HG03103 (cell line): ENCODE measurements at regions not wholly inside any gene's neighbourhood (a gene's known extent, or its start where the extent isn't known, plus 50 kb on each side); places are given as distances from the start of the nearest gene placed in this dataset.

Source experiments
- ATAC-seq: cut with Tn5 transposase; IDR thresholded peaks from one replicate; pipeline ENCODE4 v1.9.1; 2021; ENCODE audit warnings: low read depth; ENCODE audit not compliant: unreplicated experiment

DNA sequence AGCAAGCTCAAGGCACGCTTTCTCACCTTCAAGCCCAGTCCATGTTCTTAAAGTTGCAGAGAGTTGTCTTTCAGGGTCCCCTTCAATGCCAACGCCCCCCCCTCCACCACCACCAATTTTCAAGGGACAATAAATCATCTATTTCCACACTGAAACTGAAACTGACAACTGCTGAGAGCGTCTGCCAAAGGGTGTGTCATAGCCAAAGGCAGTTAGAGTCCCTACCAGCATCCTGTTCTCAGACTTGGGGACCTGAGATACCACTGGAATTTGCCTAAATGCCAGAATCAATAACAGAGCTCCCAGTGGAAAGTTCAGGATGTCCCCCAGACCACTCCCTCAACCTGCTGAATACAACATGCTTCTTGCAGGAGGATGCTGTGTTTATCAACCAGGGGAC lies 133.2 kb upstream of the SOX9 start:
- no peak for ATAC-seq

DNA sequence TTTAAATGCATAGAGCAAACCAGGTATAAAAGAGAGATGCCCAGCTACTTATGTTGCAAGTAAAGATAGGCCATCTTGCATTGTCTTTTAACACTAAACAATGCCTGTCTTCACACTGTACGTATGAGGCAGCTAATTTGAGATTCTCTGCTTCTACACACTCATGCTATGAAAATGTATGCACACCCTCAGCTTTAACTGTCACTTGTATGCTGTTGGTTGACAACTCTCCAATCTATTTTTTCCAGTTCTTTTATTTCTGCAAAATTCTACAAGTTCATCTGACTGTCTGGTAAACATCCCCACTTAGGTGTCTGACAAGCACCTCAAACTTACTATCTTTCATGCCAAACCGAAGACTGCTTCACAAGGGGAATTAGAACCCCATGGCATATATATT lies 131.7 kb upstream of the SOX9 start:
- no peak for ATAC-seq

DNA sequence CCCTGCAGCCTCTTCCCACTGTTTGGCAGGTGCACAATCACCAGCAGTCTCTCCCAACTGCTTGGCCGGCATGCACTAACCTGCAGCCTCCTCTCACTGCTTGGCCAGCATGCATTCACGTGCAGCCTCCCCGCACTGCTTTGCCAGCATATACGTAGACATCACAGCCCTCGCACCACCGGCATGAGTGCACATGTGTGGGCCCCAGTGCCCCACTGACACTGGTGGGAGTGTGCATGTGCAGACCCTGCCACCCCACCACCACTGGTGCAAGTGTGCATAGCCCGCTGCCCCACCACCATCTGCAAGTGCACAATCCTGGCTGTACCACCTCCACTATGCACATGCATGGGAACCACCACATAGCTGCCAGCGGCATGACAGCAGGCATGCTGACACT lies 127.5 kb upstream of the SOX9 start:
- no peak for ATAC-seq

DNA sequence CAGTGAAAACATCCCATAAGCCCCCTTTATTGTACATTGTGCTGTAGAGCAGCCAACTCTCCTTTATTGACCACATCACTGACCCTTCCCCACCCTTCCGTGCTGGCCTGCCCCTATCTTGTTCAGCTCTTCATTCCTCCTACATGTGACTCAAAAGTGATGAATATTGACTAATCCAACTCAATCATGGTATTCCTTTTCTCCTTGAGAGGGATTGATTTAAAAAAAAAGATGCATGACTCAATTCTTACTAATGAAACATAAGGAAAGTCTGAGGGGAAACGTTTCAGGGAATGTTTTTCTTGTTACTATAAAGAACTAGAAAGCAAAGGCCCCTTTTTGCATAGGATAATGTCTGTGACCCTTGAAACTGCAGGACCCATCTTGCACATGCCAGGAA lies 125.2 kb upstream of the SOX9 start:
- ATAC-seq, result no peak

DNA sequence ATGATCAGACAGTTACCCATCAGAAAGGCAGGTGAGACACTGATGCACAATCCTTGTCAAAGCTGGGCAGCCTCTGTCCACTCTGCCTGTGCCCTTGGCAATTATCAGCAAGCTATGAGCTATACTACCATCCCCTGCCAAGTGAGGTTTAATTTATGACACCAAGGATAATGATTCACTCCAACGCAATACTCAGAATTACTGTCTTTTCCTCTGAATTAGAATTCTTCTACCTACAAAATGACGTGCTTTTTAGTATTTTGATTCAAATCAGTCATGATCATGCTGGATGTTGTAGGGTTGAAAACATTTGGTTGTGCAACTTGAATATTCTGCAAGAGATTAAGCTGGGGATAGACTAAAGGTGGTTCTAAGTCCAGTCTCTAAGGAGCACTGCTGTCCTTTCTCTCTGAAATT lies 116.8 kb upstream of the SOX9 start:
- ATAC-seq, result no peak

DNA sequence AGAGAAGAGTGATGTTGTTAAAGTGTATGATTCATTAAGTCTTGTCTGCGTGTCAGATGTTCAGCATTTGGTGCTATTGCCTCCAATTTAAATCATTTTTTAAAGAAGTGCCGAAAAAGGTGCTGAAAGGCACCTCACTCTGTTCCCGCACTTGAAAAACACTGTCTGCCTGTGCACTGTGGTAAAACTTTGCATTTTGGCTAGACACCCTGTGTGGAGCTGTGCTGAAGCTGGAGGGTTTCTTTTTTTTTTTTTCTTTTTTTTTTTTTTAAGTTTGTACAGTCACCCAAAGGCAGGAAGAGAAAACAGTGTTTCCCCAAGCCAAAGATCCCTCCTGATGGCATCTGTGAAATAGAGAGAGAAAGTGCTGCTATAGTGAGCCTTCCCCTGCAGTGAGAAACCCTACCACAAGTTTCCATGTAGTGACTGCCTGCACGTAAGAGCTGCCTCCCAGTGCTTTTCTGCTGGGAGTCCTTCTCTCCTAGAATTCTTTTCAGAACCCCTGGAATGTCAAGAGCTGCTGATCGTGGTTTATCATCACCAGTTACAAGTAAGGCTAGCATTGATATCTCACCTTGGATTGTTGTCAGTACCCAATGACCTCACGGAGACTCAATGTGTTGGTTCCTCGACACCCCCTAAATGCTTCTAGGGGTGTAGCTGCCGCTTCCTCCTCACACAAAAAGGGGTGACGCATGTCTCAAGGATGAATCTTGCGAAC lies 116.0 kb upstream of the SOX9 start:
- ATAC-seq, result peak; percentile 47

DNA sequence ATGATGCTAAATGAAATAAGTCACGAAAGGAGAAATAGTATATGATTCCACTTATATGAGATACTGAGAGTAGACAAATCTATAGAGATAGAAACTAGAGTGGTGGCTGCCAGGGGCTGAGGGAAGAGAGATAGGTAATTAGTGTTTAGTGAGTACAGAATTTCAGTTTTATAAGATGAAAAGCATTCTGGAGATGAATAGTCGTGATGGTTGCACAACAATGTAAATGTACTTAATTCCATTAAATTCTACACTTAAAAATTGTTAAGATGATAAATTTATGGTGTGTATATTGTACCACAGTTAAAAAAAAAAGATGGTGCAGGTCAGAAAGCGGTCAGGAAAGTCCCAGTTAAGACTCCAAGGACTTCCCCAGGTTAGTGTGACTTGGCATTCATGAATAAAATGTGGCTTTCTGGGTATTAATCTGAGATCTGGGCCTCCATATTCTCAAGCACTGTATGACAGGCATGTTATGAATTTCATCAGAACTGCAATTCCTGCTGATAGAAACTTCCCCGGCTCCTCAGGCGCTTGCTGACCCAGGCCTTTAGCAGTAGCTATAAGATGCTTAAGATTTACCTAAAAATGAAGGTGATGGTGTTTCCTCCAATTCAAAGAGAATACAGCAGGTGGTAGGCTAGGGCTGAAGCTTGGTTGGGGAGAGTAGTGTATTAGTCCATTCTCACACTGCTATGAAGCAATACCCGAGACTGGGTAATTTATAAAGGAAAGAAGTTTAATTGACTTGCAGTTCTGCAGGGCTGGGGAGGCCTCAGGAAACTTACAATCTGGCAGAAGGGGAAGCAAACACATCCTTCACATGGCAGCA lies 115.3 kb upstream of the SOX9 start:
- ATAC-seq, result peak; percentile 26

DNA sequence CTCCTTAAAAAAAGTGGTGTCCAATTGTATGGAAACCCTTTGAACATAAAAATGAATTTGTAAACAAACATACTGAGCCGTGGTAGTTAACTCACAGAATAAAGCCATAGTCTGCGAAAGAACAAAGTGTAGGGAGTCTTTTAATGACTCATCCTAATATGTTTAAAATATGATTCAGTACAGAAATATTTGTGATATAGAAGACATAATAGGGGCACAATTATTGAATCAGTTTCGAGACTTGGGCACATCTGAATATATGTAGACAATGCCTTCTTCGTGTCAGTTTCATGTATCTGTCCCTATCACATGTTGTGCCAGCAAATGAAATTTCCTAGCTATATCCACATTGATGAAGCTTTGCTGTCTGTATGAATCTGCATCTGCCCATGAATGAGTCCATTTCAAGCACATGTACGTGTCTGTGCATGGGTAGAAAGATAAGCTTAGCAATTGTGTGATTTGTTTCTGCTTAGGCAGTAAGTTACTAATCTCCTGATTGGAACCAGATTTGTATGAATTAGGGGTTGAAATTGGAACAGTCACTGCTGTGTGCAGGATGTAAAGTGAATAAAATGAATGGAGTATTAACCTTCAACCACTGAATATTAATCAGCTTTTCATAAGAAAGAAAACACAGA lies 112.5 kb upstream of the SOX9 start:
- ATAC-seq, result no peak

DNA sequence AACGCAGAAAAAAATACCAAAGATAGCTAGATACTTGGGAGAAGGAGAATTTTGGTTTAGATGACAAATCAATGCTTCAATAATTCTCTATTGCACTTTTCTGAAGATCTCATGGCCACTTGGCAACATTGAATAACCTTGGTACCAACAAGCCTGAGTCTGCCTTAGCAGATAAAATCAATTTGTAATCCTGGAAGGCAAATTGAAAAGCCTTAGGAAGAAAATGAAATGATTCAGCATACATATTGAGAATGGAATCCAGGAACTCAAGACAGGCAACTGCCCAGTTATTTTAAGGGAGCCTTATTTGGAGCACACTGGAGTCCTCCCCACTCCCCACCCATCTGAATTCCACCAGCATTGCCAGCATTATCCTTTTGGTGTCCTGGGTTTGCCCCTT lies 109.3 kb upstream of the SOX9 start:
- no peak for ATAC-seq

DNA sequence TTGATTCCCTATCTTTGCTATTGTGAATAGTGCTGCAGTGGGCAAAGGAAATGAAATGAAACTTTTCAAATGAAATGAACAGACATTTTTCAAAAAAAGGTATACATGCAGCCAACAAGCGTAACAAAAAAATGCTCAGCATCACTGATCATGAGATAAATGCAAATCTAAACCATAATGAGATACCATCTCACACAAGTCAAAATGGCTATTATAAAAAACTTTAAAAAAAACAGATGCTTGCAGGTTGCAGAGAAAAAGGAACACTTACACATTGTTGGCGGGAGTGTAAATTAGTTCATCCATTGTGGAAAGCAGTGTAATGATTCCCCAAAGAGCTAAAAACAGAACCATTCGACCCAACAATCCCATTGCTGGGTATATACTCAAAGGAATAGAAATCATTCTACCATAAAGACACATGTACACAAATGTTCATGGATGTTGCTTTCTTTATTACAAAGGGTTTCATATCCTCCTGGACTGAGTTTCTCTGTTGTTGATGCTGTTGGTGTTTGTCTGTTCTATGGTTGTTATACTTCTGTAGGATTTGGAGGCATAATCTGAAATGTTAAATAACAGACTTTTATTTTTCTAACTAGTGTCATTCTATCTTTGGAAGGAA lies 99.3 kb upstream of the SOX9 start:
- ATAC-seq, result peak; percentile 55

DNA sequence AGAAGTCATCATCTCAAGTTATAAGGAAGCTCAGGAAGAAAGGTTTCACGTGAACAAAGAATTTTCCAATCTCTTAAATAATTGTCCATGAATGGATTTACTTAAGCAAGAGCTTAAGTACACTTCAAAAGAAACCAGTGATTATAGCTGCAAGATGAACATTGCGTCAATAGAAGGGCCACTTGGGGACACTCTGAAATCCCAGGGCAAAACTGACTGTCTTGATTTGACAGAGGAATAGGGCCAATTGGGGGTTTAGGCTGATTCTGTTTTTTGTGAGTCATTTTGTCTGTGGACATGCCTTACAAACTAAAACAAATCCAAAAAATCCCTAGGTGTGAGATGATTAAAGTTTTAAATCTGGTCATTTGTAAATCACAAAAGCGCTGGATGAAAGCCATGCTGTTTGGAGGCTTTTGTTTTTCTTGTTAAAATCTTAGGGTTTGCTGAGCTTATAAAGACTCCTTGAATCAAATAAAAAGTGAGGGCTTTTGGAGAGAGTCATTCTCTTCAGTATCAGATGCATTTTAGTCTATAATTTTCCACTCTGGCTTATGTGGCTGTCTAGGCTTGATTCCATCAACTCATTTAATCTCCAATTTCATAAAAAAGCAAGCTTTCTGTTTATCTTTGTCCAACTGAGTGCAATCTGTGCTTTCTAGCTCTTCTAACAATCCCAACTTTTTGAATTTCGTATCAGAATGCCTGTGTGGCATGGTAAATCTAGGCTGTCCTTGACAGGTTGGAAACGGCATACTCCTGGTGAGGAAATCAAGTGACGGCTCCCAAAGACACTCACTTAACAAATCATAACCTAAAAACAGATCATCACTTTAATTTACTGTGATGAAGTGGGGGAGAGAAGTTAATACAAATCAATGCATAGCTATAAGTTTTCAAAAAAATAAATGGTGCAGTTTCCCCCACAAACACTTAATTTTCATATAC lies 98.2 kb upstream of the SOX9 start:
- no peak for ATAC-seq

DNA sequence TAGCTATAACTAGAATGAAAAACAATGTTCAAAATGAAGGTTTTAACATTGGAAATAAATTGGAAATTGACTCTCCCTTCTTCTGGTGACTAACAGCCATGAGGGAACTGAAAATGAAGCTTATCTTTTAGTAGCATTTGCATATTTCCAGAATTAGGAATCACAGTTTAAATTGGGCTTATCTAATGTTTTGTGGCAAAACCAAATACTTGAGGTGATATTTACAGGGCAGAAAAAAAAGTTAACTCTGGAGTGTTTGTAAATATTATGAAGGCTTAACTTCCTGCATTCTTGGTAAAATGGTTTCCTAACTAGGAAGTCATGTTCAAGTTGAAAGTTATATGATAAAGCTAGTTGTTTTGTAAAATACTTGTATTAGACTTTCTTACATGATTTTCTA lies 96.4 kb upstream of the SOX9 start:
- ATAC-seq, result no peak

DNA sequence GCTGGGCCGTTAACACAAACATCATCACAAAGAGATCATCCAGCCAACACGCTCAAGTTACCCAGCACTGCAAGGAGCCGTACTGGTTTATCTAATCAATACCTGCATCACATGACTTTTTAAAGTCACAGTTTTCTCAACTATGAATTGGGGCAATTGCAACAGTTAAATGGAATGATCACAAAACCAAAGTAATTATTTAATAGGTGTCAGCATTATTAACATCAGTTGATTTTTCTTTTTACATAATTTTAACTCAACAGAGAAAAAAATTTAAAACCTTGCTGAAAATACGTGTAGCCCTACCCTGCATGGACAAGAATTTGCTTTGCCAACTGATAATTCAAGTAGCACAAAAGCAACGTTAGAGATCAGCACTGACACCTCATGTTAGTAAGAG lies 95.7 kb upstream of the SOX9 start:
- no peak for ATAC-seq

DNA sequence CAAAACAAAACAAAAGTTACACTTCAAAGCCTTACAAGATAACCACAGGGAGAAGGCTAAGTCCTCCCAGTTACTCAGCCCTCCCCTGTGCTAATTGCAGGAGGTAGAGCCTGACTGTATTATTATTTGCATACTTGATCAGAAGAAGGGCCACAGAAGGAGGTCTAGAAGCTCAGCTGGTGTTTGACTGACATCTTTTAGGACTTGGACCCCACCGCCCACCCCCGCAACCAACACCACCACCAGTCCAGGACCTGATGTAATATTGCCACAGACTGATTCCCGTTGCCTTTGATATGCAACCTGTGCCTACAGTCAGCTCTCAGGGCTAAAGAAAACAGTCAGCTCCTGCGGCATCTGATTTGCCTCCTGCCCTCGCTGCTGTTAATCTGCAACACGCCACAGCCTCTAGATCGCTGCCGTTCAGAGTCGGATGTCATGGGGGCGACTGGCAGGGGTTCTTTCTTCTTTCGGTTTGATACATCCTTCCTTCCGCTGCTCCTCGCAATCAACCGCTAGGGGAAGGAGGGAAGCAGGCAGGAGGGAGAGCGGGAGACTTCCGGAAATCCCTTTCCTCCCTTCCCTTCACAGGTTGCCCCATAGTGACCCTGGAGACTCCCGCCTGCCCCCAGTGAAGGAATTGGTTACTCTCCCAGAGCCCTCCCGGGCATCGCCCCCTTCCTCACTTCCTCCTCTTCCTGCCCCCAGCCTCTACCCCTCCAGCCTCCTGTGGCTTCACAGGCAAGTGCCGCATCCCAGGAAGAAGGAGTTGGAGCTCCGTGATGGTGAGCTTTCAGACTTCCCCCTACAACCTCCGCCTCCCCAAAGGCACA lies 90.5 kb upstream of the SOX9 start:
- ATAC-seq, result peak; percentile 54

DNA sequence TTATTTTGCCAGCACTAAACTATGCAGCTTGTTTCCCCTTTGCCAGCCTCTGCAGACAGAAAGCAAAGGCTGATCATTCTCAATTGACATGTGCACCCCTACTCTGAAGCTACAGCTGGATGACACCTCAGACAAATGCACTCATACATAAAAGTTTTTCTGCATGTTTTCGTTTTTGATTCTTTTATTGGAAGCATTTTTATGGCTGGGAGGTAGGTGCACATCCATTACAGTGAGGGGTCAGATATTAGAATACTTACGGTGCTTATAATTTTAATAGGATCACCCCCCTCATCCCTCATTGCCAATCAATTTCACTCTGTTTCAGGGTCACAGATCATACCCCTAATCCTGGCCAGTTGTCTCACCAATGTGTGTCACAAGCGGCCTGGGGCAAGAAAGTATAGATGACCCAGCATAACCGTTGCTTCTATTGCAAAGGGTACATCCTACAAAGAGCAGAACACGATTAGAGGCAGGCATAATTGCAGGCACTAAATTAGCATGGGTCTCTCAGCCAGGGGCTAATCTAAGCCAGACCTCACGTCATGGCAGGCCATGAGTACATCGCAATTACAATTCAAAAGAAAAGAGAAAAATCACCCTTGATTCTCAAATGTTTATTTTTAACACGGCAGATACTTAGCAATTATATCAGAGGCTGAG lies 89.5 kb upstream of the SOX9 start:
- ATAC-seq, result no peak

DNA sequence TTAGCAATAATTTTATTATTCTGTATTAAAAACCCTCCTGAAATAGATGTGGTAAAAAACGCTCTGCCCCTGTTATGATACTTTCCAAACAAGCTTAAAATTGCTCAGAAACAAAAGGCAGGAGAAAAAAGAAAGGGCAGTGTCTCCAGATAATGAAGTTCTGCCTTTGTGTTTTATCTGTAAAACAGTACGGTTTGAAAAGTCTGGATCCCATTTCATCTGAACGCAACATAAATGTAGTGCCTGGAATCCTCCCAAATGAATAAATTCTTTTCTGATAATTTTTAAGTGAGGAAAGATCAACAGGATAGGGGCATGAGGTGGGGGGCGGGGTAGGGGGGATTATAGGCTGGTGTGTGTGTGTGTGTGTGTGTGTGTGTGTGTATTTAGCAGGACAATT lies 87.5 kb upstream of the SOX9 start:
- ATAC-seq, result no peak

DNA sequence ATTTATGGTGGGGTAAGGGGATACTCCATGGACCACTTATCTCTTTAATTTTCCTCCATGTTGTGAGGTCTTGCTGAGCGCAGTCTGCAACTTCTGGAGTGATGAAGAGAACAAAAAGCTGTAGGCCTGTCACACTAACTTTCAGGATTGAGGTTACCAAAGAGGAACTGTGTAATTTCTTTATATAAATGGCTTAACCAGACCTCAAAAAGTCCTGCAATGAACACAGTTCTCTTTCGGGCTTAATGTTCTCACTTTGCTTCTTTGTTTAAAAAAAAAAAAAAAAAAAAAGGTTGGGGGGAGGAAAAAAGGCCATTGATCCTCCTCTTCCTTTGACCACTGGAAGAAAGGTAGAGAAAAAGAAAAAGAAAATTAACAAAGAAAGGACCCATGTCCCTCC lies 86.8 kb upstream of the SOX9 start:
- peak; percentile 47 for ATAC-seq

DNA sequence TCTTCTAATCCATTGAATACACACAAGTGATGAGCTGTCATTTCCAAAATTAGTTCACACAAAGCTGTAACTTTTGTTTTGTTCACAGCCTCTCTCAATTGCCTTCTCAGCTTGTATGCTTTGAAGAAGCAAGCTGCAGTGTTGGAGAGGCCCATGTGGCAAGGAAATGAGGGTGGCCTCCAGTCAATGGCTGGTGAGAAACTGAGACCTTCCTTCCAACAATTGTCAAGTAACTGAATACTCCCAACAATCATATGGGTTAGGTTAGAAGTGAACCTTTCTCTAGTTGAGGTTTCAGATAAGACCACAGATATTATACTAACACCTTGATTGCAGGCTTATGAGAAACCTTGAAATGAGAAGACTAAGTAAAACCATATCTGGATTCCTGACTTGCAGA lies 82.4 kb upstream of the SOX9 start:
- ATAC-seq, result no peak

DNA sequence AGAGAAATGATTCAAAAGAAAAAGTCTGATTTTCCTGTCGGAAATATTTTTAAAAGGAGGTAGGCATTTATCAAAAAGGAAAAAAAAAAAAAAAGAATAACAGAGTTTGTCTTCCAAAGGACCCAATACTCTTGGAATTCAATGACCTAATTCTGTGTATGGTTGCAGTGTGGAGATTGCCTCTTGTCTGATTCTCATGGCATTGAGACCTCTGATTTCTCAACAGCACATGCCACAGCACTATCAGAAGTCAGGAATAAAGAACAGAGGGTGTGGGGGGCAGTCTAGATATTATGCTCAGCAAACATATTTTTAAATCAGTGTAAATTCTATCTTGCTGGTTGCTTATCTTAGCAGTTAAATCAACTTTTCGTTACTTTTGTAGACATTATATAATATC lies 81.3 kb upstream of the SOX9 start:
- ATAC-seq, result no peak
